C4-2B (cell line): ENCODE measurements at regions not wholly inside any gene's neighbourhood (a gene's known extent, or its start where the extent isn't known, plus 50 kb on each side); places are given as distances from the start of the nearest gene placed in this dataset.
A peak's percentile ranks its signal among the peaks of the same experiment; 100 is the strongest.

Source experiments
- H3K27ac ChIP-seq: fragments of 450-650 bp; 2 replicates; pipeline ENCODE4 v1.5.1; 2017
- ZFX ChIP-seq: fragments of 450-650 bp; IDR thresholded peaks from 2 replicates; pipeline ENCODE4 v1.6.1; 2017
- TF ChIP-seq, protein P1 (sequence below): fragments of 450-650 bp; conservative IDR thresholded peaks from 2 replicates; pipeline ENCODE4 v1.5.1; 2017; ENCODE audit warnings: mild to moderate bottlenecking

- no peak overlapping the region for H3K27ac ChIP-seq
- TF ChIP-seq, protein P1, sequence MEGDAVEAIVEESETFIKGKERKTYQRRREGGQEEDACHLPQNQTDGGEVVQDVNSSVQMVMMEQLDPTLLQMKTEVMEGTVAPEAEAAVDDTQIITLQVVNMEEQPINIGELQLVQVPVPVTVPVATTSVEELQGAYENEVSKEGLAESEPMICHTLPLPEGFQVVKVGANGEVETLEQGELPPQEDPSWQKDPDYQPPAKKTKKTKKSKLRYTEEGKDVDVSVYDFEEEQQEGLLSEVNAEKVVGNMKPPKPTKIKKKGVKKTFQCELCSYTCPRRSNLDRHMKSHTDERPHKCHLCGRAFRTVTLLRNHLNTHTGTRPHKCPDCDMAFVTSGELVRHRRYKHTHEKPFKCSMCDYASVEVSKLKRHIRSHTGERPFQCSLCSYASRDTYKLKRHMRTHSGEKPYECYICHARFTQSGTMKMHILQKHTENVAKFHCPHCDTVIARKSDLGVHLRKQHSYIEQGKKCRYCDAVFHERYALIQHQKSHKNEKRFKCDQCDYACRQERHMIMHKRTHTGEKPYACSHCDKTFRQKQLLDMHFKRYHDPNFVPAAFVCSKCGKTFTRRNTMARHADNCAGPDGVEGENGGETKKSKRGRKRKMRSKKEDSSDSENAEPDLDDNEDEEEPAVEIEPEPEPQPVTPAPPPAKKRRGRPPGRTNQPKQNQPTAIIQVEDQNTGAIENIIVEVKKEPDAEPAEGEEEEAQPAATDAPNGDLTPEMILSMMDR: peak; percentile 35
- no peak for TF ChIP-seq ZFX
These were observed 128.0 kb downstream of the NDUFA12 start for GRCh38 chr12:94875525-94875924.

- TF ChIP-seq ZFX: no peak
- TF ChIP-seq, protein P1: no peak
- no peak overlapping the region for H3K27ac ChIP-seq
These were observed 128.8 kb downstream of the NDUFA12 start for GRCh38 chr12:94874518-94875302.

- no peak overlapping the region for H3K27ac ChIP-seq
- TF ChIP-seq ZFX: no peak
- TF ChIP-seq, protein P1: peak; percentile 14; the same call in 1 of the 2 replicates
These were observed 129.6 kb downstream of the NDUFA12 start for GRCh38 chr12:94873734-94874517.

DNA sequence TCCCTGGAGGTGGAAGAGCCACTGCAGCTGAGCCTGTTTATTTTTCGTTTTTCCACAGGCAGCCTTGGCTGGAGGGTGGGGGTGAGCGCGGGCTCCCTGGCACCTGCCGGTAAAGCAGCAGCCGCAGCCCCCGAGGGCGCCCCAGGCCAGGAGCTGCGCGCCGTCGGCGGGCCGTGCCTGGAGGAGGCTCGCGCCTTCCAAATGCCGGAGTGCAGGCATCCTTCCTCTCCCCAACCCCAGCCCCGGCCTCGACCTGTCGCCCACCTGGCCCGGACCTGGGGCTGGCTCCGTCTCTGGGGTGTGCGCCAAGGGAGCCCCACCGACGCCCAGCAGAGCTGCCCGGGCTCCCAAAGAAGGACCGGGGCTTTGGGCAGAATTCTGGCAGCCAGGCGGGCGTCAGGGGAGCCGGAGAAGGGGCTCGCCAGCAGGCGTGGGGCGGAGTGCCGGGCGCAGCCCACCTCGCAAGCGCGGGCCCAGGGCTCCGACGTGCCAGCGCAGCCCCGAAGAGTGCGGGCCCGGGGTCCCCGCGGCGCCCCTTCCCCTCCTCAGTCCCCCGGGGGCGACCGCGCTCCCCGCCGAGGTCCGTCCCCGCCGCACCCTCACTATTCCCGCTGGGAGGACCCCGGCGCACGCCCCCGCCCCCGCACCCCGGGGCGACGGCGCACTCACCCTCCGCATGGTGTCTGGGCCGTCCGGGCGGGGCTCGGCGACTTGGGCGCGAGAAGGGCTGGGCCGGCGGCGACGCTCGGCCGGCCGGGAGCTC is 130.3 kb downstream of the NDUFA12 start:
- TF ChIP-seq, protein P1: no peak
- no peak for TF ChIP-seq ZFX
- H3K27ac ChIP-seq: no peak overlapping the region

- no peak overlapping the region for H3K27ac ChIP-seq
- TF ChIP-seq ZFX: no peak
- TF ChIP-seq, protein P1: no peak
These were observed 130.9 kb downstream of the NDUFA12 start for GRCh38 chr12:94872671-94872970.

DNA sequence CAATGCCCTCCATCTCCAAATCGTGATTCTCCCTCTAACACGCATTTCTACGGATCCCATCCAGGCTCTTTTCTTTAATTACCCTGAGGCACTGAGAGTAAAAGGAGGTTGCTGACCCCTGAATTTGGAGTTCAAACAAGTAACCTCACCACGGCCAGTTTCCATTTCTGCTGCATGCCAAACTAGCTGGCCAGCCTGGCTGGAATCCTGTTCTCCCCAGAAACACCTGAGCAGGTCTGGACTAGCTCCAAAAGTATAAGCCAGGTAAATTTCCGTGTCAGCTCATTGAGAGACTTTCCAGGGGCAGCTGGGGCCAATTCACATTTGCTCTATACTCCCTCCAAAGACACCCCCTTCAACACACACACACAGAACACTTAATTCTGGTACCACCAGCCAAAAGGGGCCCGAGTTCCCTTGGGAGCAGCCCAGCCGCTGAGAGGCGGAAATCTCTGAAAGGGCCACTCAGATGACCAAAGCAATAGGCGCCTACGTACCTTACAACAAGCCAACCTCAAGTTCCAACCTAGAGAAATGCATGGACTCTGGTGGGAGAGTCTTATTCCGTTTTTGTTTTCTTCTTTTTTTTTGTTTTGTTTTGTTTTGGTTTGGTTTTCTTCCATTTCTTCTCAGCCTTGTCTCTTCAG is 131.4 kb downstream of the NDUFA12 start:
- no peak overlapping the region for H3K27ac ChIP-seq
- TF ChIP-seq, protein P1: no peak
- TF ChIP-seq ZFX: no peak
